ENCODE measurements at regions not wholly inside any gene's neighbourhood (a gene's known extent, or its start where the extent isn't known, plus 50 kb on each side); places are given as distances from the start of the nearest gene placed in this dataset.

DNA sequence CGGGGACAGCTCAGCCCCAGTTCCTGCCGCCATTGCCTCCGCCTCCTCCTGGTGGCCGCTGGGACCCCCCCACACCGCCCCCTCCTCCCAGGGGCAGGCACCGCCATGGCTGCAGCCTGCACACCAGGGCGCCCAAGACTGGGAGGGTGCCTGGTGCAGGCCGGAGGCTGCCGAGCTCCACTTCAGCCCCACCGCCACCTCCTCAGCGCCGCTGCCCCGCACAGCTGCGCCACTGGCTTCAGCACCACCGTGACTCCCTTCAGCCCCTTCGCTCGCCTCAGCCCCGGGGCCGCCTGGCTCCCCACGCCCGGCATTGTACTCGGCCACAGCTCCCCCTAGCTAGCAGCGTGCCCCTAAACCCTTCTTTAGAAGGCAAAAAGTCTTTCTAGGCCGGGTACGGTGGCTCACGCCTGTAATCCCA is 131.1 kb downstream of the CRYBB2 start:
- DNase-seq (ENCODE audit: low spot score), result no peak

DNA sequence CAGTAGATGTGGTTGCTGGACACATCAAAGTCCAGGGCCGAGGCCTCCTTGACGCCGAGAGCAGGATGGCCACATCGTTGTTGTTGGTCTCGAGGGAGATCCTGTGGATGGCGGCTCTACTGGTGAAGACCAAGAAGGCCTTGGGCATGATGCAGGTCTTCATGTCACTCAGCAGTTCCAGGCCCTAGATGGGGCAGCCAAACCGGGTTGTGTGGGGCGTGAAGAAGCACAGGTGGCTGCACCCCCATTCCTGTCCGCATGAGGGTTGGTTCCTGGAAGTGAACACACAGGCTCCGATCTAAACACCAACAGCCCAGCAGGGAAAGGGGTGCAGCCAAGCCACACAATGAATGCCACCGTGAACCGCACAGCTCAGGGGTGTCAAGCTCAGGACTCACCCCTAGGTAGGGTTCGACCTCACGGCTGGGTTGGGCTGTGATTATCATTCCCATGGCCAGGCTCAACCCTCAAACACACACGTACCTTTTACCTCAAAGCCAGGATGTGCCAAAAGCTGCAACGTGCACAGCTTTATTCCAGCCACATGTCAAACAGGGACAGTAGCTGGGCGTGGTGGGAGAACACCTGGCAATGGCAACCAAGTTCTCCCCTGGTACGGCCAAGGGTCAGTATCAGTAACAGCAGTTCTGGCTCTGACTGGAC is 132.3 kb downstream of the CRYBB2 start:
- DNase-seq (ENCODE audit: low spot score), result no peak

DNA sequence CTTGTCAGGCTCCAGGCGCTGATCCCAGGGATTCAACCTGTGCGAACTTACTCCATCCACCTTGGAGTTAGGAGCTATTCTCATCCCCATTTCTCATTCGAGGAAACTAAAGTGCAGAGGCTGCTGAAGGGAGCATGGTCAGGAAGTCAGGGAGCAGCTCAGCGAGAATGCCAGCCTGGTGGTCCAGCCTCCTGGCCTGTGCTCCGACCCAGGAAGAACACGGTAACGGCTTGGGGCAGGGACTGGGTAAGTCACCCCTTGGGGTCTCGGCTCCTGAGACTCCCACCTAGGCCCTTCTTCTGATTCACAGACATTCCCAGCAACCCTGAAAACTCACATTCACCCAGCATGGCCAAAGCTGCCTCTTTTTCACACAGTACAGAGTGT is 132.8 kb downstream of the CRYBB2 start:
- no peak for DNase-seq (ENCODE audit: low spot score)

DNA sequence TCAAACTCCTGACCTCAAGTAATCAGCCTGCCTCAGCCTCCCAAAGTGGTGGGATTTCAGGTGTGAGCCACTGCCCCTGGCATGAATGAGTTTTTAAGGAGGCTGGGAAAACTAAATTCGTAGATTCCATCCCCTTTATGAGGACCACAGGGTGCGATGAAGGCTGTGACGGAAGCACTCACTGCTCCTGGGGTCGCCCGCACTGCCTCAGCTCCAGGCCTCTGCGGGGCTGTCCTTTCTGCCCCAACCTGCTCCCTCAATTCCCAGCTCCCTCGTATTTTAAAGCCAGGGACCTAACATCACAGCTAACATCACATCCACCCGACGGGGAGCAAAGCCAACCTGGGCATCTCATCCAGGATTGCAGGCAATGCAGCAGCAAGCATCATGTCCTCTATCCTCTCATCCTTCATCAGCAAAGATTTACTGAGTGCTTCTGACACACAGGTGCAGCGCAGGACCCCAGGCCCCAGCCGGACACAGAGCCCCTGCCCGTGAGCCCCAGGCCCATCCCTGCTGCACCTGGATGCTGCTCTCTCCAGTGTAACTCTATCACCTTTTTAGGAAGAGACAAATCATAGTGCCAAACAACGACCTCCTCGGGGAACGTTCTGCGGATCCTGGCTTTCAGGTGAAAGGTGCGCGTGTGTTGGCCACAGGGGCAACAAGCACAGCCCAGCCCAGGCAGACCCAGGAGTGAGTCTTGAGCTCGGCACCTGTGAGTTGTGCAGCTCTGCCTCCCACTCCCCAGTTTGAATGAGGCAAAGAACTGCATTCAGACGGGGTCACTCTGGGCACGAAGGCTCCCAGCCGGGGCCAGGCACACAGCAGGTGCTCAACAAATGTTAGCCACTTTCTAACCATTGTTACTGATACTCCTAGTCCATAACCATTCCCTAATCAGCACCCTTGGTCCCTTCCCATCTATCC is 134.3 kb downstream of the CRYBB2 start:
- no peak for DNase-seq (ENCODE audit: low spot score)

DNA sequence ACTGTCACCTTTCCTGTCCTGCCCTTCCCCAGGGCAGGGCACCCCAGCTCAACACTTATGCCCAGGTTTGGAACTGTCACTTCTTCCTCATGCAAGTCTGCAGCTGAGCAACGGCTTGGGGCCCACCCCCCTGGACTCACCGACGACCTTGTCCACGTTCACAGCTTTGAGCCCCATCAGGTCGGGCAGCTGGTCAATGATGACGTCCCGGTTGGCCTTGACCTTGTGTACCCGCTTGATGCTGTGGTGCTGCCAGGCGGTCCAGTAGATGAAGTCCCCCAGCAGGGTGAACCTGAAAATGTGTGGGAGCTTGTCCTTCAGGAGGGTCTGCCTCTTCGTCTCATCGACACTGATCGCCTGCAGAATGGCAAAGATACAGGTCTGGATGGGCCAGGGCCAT is 135.0 kb downstream of the CRYBB2 start:
- DNase-seq (ENCODE audit: low spot score), result no peak

DNA sequence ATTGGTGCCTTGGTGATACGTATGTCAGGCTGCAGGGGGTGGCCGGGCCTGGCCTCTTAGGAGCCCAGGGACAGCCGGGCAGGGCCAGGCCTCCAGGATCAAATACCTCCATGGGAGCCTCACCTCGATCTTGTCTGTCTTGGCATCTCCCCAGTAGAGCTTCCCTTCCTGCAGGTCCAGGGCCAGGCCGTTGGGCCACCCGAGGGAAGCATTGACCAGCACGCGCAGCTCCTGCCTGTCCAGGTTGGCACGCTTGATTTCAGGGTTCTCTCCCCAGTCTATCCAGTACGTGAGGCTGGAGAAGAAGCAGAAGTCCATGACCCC is 137.7 kb downstream of the CRYBB2 start:
- DNase-seq (ENCODE audit: low spot score), result no peak

DNA sequence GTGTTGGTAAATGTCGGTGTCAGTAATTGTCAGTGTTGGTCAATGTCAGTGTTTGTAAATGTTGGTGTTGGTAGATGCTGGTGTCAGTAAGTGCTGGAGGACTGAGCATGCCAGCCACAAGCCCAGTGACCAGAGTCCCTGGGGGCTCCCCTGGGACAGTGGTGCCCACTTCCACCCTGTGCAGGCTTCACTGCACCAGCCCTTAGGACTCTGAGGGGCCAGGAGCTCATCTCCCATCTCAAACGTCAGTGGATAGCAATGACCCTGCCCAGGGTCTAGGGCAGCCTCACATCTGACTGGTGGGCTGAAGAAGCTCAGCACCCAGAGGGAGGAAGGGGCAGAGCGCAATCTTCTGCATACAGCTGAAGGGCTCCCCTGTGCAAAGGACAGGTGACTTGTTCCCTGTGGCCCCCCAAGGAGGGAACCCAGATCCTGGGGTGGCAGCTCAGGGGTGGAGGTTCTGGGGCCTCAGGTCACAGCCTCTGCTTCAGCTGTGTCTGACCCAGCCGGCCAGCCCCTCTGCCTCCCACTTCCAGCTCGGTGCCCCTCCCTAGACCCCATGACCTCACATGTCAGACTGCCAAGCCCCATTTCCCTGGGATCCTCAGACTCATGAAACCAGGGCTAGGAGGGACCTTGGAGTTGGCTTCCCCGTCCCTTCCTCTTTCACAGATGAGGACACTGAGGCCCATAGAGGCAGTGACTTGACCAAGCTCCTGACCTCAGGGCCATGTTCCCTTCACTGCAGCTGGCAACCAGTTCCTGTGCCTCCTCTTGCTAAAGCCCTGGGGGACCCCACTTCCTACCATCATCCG is 138.4 kb downstream of the CRYBB2 start:
- DNase-seq (ENCODE audit: low spot score), result no peak

DNA sequence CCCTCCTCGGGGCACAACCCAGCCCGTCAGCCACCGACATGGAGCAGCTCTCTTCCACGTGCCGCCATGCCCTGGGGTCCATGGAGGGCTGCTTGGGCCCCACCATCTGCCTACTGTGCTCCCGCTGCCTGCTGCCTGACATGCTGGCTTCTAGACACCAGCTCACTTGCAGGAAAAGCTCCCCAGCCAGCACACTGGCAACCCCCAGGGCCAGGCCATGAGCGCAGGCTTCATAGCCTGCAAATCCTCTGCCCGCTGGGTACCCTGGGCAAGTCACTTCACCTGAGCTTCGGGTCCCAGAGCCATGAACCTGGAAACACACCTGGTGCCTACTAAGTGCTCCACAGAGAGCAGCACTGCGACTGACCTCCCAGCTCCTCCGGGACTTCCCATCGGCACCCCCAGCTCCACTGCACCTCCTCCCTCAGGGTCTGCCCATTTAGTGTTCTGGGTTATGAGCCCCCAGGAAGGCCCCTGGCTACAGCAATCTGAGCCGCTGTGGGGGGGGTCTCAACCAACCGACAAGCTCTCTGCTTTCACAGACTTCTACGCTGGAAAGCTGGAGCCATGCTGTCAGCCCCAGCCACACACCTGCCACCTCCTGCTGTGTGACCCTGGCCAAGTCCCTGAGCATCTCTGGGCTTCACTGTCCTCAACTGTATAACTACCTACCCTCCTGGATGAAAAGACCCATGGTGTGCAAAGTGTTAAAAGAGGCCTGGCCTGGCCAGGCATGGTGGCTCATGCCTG is 139.2 kb downstream of the CRYBB2 start:
- no peak for DNase-seq (ENCODE audit: low spot score)

DNA sequence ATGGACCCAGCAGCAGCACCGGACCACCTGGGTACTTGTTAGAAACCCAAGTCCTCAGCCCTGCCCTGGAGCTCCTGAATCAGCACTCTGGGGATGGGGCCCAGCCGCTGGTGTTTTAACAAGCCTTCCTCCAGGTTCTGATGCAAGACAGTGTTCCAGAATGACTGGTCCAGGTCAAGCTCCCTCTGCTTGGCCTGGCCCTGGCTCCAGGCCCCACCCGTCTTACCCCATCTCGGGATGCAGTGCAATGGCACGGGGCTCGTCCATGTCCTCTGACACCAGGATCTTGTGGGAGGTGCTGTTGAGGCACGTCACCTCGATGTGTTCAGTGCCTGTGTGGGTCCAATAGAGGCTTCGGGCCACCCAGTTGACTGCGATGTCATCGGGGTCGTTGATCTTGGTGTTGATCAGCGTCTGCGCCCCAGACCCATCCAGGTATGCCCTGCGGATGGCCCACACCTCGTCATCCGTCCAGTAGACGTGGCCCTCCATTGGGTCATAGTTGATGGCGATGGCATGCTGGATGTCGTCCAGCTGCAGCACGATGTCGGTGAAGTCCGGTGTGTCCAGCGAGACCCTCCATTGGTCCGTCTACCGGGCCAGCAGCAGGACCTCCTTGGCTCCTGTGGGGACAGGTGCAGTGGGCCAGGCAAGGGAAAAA is 140.3 kb downstream of the CRYBB2 start:
- DNase-seq (ENCODE audit: low spot score), result no peak

DNA sequence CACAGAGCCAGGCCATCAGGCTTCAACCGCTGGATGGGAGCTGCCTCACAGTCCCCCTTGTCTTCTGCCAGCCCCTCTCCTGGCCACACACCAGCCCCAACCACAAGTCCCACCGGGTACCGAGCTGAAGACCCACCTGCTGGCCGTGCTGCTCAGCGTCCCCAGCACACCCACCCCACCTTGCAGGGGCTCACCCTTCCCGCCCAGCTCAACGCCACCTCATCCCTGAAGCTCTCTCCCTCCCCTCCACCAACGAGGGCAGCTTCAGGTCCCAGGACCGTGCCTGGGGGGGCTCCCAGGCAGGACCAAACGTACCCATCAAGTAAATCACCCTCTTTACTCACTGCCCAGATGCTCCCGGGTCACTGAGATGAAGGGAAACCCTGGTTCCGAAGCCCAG is 141.0 kb downstream of the CRYBB2 start:
- DNase-seq (ENCODE audit: low spot score), result no peak

DNA sequence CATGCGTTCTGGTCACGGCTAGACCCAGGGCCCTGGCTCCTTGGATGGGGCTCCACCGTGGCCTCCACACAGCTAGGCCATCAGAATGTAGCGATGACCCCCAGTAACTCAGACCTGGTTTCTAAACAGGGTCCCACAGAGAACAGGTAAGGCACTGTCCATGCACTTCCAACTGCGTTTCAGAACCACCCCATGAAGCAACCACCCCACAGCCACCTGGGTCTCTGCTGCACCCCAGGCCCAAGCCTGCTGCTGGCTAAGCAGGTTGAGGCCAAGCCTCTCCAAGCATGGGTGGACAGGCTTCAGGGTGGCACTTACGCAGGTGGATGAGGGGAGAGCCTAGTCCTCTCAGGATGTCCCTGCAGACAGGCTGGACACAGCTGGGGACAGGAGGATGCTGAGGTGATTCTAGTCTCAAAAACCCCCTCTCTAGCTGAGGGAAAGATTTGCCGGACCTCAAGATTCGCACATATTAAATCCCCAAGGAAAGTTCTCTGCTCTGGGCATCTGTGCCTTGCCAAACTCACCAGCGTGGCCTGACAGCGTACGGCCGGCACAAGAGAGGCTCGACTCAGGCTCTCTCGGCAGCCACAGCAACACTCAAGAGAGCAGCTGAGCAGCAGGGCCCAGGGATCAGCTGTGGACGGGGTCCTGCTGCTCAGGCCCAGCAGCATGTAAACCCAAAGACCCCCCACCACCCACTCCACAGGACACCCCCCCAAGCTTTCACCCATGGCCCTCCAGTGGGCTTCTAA is 141.6 kb downstream of the CRYBB2 start:
- no peak for DNase-seq (ENCODE audit: low spot score)

DNA sequence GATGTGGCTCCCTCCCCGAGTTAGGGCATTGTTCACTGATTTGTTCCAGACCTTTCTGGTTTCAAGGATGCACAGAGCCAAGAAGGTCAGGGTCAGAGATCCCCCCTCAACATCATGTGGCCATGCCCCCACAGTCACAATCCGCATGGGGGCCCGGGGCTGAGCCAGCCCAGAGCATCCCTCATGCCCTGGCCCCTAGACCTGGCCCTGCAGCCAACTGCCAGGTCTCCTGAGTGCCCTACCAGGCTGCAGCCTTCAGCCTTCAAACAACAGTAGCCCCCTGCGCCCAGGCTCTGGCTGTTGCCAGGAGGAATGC is 142.4 kb downstream of the CRYBB2 start:
- no peak for DNase-seq (ENCODE audit: low spot score)

DNA sequence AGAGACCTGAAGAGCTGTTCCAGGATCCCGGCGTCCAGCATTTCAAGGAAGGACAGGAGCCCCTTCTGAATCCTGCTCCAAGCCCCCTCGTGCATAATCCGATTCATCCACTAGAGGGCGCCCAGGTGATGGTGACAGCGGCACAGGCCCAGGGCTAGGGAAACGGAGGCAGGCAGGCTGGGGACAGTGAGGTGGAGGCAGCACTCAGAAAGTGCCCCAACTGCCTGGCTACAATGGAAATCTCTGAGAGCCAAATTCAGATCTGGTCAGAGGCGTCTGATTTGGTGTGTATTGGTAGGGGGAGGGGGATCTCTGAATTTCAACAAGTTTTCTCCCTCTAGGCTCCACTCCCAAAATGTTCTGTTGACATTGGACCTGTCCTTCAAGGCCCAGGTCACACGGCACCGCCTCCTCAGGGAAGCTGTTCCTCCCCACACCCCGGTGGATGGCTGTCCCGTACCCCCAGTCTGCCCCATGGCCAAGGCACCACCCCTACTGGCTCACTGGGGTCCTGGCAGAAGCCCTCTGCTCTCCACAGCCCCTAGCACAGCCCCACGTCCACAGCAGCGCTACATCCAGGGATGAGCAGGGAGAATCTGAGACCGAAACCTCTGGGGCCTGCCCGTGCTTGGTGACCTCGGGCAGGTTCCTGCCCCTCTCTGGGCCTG is 142.9 kb downstream of the CRYBB2 start:
- DNase-seq (ENCODE audit: low spot score), result peak; percentile 24

DNA sequence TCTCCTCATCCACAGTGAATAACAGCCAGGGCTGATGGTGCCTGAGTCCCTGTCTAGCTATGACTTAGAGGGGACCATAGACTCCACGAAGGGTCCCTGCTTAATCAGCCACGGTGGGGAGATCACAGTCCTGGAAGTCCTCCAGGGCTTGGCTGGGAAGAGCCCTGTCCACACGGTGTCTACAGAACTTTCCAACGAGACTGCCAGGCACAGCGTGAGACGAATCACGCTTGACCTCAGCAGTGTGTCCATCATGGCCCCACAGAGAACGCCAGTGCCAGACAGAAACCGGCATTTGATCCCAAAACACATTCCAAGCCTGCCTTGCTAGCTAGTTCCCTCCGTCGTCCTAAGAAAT is 143.4 kb downstream of the CRYBB2 start:
- DNase-seq (ENCODE audit: low spot score), result no peak

DNA sequence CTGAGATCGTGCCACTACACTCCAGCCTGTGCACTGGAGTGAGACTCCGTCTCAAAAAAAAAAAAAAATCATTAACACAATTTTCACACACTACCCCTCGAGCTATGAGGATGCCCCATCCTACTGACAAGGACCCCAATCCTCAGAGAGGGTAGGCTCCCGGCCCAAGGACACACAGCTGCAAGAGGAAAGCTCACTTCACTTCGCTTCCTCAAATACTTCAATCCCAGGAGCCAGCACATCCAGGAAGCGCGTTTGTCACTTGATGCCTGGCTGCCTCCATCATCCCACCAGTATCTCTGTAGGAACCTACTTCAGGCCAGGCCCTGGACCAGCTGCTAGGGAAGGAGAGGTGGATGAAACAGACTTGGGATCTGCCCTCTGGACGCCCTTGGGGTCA is 144.0 kb downstream of the CRYBB2 start:
- no peak for DNase-seq (ENCODE audit: low spot score)

DNA sequence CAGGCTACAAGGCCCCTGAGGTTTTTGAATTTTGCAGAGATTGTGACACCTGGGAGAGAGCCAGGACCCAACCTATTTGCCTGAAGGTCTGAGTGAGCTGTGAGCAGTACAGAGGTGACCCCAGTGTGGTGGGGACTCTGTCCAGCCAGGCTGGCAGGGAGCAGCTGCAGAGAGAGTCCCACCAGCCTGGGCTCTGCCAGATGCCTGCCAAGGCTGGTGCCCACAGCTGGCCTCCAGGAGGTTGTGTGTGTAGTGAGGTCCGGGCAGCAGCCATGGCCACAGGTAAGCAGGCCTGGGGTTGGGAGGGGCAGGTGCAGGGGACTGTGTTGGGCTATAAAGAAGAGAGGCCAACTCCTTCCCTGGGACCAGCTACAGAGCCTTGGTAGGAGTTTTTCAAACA is 144.8 kb downstream of the CRYBB2 start:
- no peak for DNase-seq (ENCODE audit: low spot score)

DNA sequence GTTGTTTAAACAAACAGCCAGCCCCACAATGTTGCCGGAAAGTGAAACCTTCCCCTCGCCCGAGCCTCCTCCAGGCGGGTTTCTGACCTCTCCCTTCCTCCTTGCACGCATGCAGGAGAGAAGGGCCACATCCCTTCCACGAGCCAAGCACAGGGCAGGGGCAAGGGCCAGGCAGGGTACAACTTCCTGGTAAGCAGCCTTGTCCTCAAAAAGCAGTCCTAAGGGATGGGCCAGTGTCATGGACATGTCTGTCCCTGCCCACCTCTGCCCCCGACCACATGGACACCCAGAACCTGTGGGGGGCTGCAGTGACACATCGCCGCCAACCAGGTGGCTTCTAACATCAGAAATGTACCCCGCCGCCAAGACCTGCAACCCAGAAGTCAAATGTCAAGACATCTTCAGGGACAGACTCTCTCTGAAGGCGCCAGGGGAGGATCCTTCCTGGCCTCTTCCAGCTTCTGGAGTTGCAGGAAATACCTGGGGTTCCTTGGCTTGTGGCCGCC is 145.3 kb downstream of the CRYBB2 start:
- DNase-seq (ENCODE audit: low spot score), result no peak

DNA sequence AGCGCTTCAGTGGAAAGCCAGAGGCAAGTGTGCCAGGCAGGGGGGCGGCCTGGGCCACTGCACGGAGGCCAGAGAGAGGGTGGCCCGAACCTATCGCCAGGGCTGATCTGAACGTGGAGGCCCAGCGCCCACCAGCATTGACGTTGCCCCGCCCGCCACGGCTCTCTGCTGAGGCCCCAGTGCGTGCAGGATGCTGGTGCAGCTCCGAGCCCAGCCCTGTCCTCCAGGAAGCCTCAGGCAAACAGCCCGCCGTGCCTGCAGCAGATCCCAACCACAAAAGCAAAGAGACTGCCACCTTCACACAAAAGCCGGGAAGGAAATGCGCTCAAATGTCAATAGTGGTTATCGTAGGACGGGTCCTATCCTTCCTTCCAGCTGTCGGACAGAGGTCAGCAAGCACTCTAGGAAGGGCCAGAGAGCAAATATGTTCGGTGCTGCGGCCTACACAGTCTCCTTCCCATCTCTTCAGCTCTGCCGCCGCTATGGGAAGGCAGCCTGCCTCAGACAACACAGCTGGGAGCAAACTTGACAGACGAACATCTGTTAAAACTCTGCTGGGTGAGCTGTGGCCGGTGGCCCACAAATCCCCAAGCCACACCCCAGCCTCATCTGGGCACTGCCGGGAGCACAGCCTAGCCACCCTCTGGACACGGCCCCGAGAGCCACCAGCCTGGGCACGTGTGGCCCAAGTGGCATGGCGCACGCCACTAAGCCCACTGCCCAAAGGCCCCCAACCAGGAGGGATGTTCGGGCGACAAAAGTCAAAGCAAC is 146.2 kb downstream of the CRYBB2 start:
- DNase-seq (ENCODE audit: low spot score), result peak; percentile 14

DNA sequence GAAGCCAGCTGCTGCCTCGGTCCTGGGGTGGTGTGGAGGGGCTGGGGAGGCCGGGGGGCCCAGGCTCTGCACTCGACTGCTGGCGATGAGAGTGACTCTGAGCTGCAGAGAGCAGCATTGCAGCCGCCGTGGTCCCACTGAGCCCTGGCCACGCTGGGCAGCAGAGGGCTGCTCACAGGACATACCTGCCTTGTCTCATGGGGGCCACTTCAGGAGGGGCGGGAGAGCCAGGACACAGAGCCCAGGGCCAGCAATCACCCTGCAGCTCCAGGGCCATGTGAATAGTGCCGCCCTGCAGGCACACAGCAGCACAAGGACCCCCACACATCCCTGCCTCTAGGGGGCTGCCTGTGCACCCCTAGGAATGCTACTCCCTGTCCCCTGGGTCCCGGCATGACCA is 147.0 kb downstream of the CRYBB2 start:
- DNase-seq (ENCODE audit: low spot score), result no peak

Data from kidney capillary endothelial cell (primary cell).